ENCODE measurements at regions not wholly inside any gene's neighbourhood (a gene's known extent, or its start where the extent isn't known, plus 50 kb on each side); places are given as distances from the start of the nearest gene placed in this dataset.

DNA sequence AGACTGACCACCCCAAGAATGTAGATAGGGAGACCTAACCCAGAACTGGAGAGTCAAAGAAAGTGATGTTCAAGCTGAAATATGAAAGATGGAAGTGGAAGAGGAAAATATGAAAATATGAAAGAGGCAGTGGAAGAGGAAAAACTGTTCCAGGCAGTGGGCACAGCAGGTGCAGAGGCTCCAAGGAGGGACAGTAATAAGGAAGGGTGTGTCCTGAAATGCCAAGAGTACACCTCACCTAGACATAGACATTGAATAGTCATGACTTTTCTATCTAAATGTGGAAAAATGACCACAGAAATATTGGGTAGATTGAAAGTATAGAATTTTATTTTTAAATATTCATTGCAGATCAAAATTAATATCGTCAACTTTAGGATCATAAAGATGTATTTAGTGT lies 161.7 kb upstream of the USP24 start:
- H3K4me3 ChIP-seq = no peak overlapping the region
- intact Hi-C loops (cut with DNase I) = loop anchor here in 3 of 4 donors (5.0 to 10.0 kb wide), 3 partner anchors 1195 to 1208 kb away; partner anchors contain the start of gene PLPP3 (in 1 of the 3)
- no peaks in the 10 kb centered on the region for H3K27me3 ChIP-seq
- H3K36me3 ChIP-seq = no peaks in the 10 kb centered on the region
- DNase-seq = no peak
- no peak overlapping the region for H3K27ac ChIP-seq
- TF ChIP-seq POLR2A (IDR thresholded peaks at IDR 0.05) (no peak), EP300 (IDR thresholded peaks at IDR 0.05) (no peak)
- TF ChIP-seq, protein P1, sequence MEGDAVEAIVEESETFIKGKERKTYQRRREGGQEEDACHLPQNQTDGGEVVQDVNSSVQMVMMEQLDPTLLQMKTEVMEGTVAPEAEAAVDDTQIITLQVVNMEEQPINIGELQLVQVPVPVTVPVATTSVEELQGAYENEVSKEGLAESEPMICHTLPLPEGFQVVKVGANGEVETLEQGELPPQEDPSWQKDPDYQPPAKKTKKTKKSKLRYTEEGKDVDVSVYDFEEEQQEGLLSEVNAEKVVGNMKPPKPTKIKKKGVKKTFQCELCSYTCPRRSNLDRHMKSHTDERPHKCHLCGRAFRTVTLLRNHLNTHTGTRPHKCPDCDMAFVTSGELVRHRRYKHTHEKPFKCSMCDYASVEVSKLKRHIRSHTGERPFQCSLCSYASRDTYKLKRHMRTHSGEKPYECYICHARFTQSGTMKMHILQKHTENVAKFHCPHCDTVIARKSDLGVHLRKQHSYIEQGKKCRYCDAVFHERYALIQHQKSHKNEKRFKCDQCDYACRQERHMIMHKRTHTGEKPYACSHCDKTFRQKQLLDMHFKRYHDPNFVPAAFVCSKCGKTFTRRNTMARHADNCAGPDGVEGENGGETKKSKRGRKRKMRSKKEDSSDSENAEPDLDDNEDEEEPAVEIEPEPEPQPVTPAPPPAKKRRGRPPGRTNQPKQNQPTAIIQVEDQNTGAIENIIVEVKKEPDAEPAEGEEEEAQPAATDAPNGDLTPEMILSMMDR (IDR thresholded peaks at IDR 0.05) = no peak
- 98 to 100% (median 100%) methylated on average over 1 of the region's 1 CpG for WGBS, 3 donors
- H3K4me1 ChIP-seq (ENCODE audit: insufficient read depth) = peaks cover 10% of the 10 kb centered on the region
- no peaks in the 10 kb centered on the region for H3K9me3 ChIP-seq

DNA sequence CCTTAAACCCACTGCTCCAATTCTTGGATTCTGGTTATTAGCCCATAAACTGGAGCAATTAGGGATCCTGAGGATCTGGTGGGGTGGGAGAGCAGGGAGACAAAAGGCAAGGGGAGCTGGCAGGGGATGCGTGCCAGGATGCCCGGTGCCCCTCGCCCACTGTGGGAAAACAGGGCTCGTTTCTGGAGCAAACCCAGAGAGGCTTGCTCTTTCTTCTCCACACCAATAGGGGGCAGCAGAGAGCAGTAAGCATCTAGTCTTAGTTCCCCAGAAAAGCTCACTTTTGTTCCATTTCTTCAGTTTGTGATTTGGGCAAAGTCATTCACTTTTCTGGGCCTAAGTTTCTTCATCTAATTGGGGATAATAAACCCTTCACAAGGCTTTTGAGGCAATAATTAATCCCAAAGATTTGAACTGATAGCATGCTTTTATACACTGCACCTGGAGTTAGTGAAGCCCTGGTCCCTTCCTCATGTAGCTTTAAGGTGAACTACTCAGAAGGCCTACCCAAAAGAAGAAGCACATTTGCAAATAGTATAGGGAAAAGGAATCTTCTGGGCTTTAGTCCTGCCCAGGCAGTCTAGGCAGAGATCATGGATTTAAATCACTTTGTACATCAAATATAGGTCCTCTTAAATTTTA lies 160.6 kb upstream of the USP24 start:
- Histone ChIP-seq H3K4me3 (no peak overlapping the region), H3K36me3 (no peaks in the 10 kb centered on the region), H3K27ac (no peak overlapping the region), H3K27me3 (no peaks in the 10 kb centered on the region), H3K9me3 (no peaks in the 10 kb centered on the region), H3K4me1 (ENCODE audit: insufficient read depth) (peaks cover 10% of the 10 kb centered on the region)
- DNase-seq = peak; percentile 28 to 54 (median 40)
- WGBS, 3 donors = 25 to 42% (median 35%) methylated on average over 4 of the region's 4 CpGs
- TF ChIP-seq EP300 (IDR thresholded peaks at IDR 0.05) (no peak), POLR2A (IDR thresholded peaks at IDR 0.05) (no peak)
- TF ChIP-seq, protein P1 (IDR thresholded peaks at IDR 0.05) = peak; percentile 62 to 69 (median 66)
- intact Hi-C loops (cut with DNase I) = loop anchor here in 3 of 4 donors (5.0 to 10.0 kb wide), 3 partner anchors 1197 to 1209 kb away; partner anchors contain the start of gene PLPP3 (in 1 of the 3)

DNA sequence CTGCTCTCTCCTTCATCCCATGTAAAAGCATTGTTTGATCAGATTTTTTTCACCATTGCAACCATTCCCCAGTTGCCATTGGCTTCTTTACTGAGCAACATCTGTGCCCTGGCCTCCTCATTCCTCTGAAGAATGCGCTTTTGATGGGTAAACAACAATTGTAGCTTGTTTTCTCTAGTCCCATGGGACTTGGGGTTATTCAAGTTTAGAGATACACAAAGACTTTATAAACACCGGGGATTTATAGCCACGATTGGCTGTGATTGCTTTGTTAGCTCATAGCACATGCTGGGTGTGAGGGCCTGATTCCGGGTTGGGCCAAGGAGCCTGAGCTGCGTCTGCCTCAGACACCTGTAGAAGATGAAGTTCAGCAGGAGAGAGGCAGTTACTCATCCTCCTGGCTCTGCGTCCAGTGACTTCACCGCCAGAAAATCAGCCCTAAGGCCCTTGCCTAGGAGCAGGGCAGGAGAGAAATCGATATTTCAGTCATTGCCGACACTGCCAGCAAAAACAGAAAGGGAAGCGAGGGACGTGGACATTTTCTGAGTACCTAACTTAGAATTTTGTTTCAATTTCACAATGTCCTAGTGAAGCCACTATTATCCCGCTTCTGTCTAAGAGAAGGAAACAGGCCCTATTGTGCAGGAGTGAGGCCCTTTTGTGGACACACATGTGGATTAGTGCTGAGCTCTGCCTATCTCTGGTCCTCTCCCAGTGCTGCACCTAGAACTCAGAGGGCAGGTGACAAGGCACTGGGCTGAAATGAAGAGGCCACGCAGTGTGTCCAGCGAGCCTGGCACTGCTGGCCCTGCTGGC lies 159.8 kb upstream of the USP24 start:
- H3K4me3 ChIP-seq = no peak overlapping the region
- no peaks in the 10 kb centered on the region for H3K27me3 ChIP-seq
- 72 to 76% (median 73%) methylated on average over 14 of the region's 14 CpGs for WGBS, 3 donors
- H3K4me1 ChIP-seq (ENCODE audit: insufficient read depth) = peaks cover 10% of the 10 kb centered on the region
- TF ChIP-seq POLR2A (IDR thresholded peaks at IDR 0.05) (no peak), EP300 (IDR thresholded peaks at IDR 0.05) (no peak)
- TF ChIP-seq, protein P1 (IDR thresholded peaks at IDR 0.05) = no peak
- peak in 2 of 5 donors; percentile 26 to 40 for DNase-seq
- intact Hi-C loops (cut with DNase I) = loop anchor here in 3 of 4 donors (5.0 to 10.0 kb wide), 3 partner anchors 1197 to 1210 kb away; partner anchors contain the start of gene PLPP3 (in 1 of the 3)
- no peaks in the 10 kb centered on the region for H3K36me3 ChIP-seq
- H3K9me3 ChIP-seq = no peaks in the 10 kb centered on the region
- peak overlapping the region in 1 of 2 donors; percentile 38 for H3K27ac ChIP-seq

DNA sequence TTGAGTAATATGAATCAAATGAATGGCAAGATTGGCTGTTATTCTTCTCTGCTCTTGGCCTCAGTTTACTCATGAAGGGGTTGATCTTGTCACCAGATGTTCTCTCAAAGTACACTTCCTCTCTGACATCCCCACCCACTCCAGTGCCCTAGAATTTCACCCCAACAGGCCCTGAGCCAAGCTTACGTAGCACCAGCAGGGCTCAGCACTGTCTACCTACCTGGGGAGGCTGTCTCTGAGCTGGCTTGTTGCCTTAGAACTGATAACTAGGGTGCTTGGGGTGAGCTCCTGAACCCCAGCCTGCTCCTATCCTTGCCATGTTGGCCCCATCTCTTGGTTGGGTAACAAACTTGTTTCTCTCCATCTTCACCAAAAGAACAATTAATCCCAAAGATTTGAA lies 159.1 kb upstream of the USP24 start:
- TF ChIP-seq POLR2A (IDR thresholded peaks at IDR 0.05) (no peak), EP300 (IDR thresholded peaks at IDR 0.05) (no peak)
- TF ChIP-seq, protein P1 (IDR thresholded peaks at IDR 0.05) = no peak
- H3K4me1 ChIP-seq (ENCODE audit: insufficient read depth) = peaks cover 10% of the 10 kb centered on the region
- H3K27ac ChIP-seq = no peak overlapping the region
- H3K27me3 ChIP-seq = no peaks in the 10 kb centered on the region
- no peak overlapping the region for H3K4me3 ChIP-seq
- no peaks in the 10 kb centered on the region for H3K9me3 ChIP-seq
- no peak for DNase-seq
- 96 to 100% (median 100%) methylated on average over 1 of the region's 1 CpG for WGBS, 3 donors
- intact Hi-C loops (cut with DNase I) = loop anchor here in 2 of 4 donors (10.0 kb wide), 2 partner anchors 1201 to 1211 kb away; partner anchors contain the start of gene PLPP3 (in 1 of the 2)
- H3K36me3 ChIP-seq = no peaks in the 10 kb centered on the region

Data from ovary (tissue), 7 donors.